GM13976 (cell line): ENCODE measurements at regions not wholly inside any gene's neighbourhood (a gene's known extent, or its start where the extent isn't known, plus 50 kb on each side); places are given as distances from the start of the nearest gene placed in this dataset.

Source experiments
- DNase-seq: peaks from one replicate; pipeline ENCODE4 v3.0.0; 2012; ENCODE audit warnings: low spot score
- in situ Hi-C: fragments of 300-500 bp; cut with MboI; formaldehyde crosslinking; loops from one replicate; pipeline ENCODE4 v1.12.0; 2022; ENCODE audit warnings: low sequenced_read_pairs, mixed read lengths, inconsistent platforms; ENCODE audit not compliant: unreplicated experiment
- TF ChIP-seq, protein P1 (sequence below): IDR thresholded peaks from 2 replicates; pipeline ENCODE4 v1.5.1; 2012; ENCODE audit warnings: borderline replicate concordance, mild to moderate bottlenecking; ENCODE audit not compliant: insufficient read depth; ENCODE audit errors: extremely low read depth, missing control alignments, control extremely low read depth

DNA sequence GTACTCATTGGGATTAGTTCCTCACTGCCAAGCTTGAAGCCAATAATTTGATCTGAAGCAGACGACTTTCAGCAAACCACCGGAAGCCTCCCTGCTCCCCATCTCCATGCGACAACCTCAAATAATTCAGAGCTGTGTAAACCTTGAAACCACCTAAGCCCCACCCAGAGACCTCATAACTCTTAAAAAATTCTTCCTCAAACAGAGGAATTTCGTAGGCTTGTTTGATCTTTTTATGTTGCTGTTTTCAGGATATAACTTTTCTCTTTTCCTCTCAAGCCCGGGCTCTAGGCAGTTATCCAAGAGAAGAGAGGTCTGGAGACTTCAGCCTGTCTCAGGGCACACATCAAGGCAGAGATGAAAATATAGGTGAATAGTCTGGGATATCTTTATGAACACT is 311.6 kb downstream of the KCNRG start:
- in situ Hi-C loops: no loop called here
- TF ChIP-seq, protein P1, sequence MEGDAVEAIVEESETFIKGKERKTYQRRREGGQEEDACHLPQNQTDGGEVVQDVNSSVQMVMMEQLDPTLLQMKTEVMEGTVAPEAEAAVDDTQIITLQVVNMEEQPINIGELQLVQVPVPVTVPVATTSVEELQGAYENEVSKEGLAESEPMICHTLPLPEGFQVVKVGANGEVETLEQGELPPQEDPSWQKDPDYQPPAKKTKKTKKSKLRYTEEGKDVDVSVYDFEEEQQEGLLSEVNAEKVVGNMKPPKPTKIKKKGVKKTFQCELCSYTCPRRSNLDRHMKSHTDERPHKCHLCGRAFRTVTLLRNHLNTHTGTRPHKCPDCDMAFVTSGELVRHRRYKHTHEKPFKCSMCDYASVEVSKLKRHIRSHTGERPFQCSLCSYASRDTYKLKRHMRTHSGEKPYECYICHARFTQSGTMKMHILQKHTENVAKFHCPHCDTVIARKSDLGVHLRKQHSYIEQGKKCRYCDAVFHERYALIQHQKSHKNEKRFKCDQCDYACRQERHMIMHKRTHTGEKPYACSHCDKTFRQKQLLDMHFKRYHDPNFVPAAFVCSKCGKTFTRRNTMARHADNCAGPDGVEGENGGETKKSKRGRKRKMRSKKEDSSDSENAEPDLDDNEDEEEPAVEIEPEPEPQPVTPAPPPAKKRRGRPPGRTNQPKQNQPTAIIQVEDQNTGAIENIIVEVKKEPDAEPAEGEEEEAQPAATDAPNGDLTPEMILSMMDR: no peak
- no peak for DNase-seq

DNA sequence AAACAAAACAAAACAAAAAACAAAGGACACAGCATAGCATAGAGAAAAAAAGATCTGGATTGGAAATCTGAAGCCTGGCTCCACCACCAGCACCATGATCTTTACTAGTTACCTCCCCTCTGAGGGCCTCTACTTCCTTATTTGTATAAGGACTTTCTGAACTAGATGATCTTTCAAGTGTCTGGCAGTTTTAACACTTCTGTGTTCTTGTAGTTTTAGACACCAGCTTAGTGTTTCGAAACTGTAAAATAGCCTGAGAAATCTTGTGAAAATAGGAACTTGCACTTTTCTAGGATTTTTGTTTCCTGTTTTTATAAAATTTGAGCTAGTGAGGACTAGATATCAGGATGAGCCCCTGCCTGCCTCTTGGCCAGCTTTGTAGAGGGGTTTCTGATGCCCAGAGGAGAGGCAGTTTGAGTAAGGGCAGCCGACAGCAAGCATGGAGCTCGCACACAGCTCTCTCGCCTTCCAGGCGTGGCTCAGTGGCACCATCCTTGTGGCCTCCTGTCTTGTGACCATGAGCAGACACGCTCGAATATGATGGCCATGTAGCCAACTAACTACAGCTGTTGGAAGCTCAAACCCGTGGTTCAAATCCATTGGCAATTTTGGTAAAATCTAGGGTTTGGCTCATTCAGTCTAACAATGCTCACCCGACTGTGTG is 319.0 kb downstream of the KCNRG start:
- in situ Hi-C loops: no loop called here
- DNase-seq: no peak
- TF ChIP-seq, protein P1: no peak

DNA sequence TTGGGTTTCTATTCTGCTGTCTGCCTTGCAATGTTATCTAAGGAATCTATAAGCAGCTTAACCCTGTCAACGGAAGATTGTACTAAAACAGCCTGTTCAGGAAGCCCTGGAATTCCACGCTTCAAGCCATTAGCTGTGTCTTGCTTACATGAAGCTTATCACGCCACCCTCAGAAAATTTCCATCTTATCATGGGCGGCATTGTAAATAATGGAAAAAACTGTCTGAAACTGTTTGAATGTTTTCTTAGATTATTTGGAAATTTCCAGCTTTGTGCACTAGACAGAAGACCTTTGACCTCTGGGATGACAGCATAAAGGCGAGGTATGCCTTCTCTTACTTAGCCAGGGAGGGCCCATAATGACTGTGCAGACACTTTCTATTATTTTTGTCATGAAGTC is 319.7 kb downstream of the KCNRG start:
- DNase-seq: no peak
- in situ Hi-C loops: no loop called here
- TF ChIP-seq, protein P1: no peak

DNA sequence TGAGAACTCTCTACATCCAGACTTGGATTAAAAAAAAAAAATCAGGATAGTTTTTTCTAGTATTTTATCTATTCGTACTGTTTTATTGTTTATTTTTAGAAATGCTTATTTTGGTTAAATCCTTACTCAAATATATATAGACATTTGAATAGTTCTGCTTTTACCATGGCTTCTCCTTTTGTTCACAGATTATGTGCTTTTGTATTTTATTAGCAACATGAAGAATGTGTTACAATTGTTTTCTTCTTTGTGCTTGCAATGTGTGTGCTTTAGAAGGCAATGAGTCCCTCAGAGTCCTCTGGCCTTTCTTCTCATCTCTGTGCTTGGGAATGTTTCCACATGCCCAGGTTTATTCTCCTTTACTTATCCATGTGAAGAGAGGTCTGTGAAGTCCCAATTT is 324.0 kb downstream of the KCNRG start:
- TF ChIP-seq, protein P1: no peak
- in situ Hi-C loops: no loop called here

DNA sequence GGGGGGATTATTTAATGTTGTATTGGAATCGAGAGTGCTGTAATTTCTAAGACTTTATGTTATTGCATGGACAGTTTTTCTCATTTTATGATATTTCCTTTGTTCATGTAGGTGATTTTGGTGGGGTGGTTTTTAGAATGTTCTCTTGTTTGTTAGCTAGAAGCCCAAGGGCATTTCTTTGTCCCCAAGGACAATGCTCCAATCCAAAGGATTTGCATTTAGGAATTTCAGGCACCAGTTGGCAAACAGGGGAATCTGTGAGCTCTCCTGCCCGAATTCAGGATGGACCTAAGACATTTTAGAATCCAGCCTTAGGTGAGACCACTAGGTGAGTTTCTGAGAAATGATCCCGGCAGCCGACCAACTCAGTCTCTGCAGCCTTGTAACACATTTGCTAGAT is 324.9 kb downstream of the KCNRG start:
- in situ Hi-C loops: no loop called here
- DNase-seq: no peak
- TF ChIP-seq, protein P1: no peak

More for the DNA sequence above, 324.0 kb downstream of the KCNRG start:
- no peak for DNase-seq

DNA sequence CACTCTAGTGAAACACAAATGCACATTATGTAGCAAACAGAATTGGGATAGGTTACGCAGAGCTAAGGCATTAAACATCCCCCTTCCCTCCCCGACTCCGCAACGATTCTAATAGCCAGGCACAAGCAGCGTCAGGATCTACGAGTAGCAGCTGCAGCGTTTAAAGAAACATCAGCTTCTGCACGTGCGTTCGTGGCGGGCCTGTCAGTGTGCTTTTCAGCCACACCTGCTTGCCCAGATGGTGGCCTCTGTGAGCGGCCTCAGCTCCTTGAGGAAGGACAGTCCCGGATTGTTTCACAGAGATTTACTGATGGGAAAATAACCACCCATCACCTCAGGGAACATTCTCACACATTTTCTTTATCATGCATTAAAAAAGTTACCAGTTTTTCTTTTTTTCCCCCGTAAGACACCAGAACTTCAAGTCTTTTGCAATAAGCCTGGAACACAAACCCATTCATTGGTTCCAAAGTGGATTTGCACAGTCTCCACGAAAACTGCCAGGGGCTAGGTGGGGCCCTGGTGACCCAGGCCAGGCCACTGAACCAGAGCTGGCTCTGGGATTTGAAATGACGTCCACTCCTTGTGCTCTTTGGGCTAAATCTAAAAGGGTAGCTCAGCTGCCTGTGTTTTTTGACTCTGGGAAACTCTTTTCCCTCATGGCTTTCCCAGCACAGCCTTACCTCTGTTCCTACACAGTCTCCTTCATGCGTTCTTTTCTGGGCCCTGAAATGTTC is 325.5 kb downstream of the KCNRG start:
- no peak for DNase-seq
- TF ChIP-seq, protein P1: no peak
- in situ Hi-C loops: no loop called here
